ENCODE measurements at regions not wholly inside any gene's neighbourhood (a gene's known extent, or its start where the extent isn't known, plus 50 kb on each side); places are given as distances from the start of the nearest gene placed in this dataset.

GRCh38 chr4:166585491-166585890 is 648.8 kb downstream of the SPOCK3 start:
- Mint-ChIP-seq H3K4me3 (no peak overlapping the region), H3K27me3 (no peaks in the 10 kb centered on the region), H3K27ac (no peak overlapping the region), H3K9me3 (ENCODE audit: insufficient read depth) (no peaks in the 10 kb centered on the region), H3K4me1 (no peaks in the 10 kb centered on the region)
- 86% methylated on average over 1 of the region's 3 CpGs for WGBS (ENCODE audit: insufficient coverage)
- intact Hi-C loops (cut with micrococcal nuclease) = no loop called here
- Histone ChIP-seq H3K27ac (ENCODE audit: low read length in 2 of 2) (no peak overlapping the region), H3K9me3 (ENCODE audit: control extremely low read depth in 1 of 3, control insufficient read depth in 2 of 3, insufficient read depth in 1 of 3, low read length in 2 of 3) (no peaks in the 10 kb centered on the region), H3K4me3 (ENCODE audit: control extremely low read depth in 1 of 5, extremely low read depth in 1 of 5, insufficient read depth in 1 of 5, low read depth in 2 of 5, low read length in 4 of 5) (no peak overlapping the region), H3K4me2 (replicated peaks; ENCODE audit: low read depth, low read length, poor library complexity, severe bottlenecking) (no peak overlapping the region), H3K36me3 (replicated peaks in 1 of 2; ENCODE audit: control extremely low read depth in 1 of 2, control insufficient read depth in 1 of 2, extremely low read depth in 1 of 2, insufficient read depth in 2 of 2, low read length in 1 of 2) (no peaks in the 10 kb centered on the region), H4K20me1 (ENCODE audit: control insufficient read depth, insufficient read depth, low read length, poor library complexity, severe bottlenecking) (no peaks in the 10 kb centered on the region), H2AFZ (ENCODE audit: insufficient read depth, low read depth, low read length, poor library complexity, severe bottlenecking) (no peak overlapping the region), H3K79me2 (ENCODE audit: control insufficient read depth, insufficient read depth, low read length) (no peaks in the 10 kb centered on the region), H3K4me1 (ENCODE audit: control insufficient read depth in 2 of 2, insufficient read depth in 2 of 2, low read length in 2 of 2) (no peaks in the 10 kb centered on the region), H3K9ac (ENCODE audit: low read length) (no peak overlapping the region), H3K27me3 (replicated peaks in 1 of 4; ENCODE audit: control extremely low read depth in 1 of 4, control insufficient read depth in 3 of 4, insufficient read depth in 4 of 4, low read length in 3 of 4) (no peaks in the 10 kb centered on the region)
- CTCF ChIA-PET = no interaction called here
- no peak for TF ChIP-seq EZH2 (IDR thresholded peaks at IDR 0.05; ENCODE audit: borderline replicate concordance, insufficient read depth, low read depth, low read length, poor library complexity, severe bottlenecking)
- TF ChIP-seq, protein P1, sequence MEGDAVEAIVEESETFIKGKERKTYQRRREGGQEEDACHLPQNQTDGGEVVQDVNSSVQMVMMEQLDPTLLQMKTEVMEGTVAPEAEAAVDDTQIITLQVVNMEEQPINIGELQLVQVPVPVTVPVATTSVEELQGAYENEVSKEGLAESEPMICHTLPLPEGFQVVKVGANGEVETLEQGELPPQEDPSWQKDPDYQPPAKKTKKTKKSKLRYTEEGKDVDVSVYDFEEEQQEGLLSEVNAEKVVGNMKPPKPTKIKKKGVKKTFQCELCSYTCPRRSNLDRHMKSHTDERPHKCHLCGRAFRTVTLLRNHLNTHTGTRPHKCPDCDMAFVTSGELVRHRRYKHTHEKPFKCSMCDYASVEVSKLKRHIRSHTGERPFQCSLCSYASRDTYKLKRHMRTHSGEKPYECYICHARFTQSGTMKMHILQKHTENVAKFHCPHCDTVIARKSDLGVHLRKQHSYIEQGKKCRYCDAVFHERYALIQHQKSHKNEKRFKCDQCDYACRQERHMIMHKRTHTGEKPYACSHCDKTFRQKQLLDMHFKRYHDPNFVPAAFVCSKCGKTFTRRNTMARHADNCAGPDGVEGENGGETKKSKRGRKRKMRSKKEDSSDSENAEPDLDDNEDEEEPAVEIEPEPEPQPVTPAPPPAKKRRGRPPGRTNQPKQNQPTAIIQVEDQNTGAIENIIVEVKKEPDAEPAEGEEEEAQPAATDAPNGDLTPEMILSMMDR (IDR thresholded peaks at IDR 0.05) = no peak
- ATAC-seq (ENCODE audit: low read depth) = no peak
- POLR2A ChIA-PET = no interaction called here
- no peak for DNase-seq

- no peaks in the 10 kb centered on the region for H3K79me2 ChIP-seq (ENCODE audit: control insufficient read depth, insufficient read depth, low read length)
- H2AFZ ChIP-seq (ENCODE audit: insufficient read depth, low read depth, low read length, poor library complexity, severe bottlenecking) = no peak overlapping the region
- WGBS (ENCODE audit: insufficient coverage) = no CpG with 5 or more reads among the region's 1 CpG
- no peak overlapping the region for H3K27ac ChIP-seq (ENCODE audit: low read length in 2 of 2)
- no peak overlapping the region for H3K4me3 Mint-ChIP-seq
- no peak for TF ChIP-seq EZH2 (IDR thresholded peaks at IDR 0.05; ENCODE audit: borderline replicate concordance, insufficient read depth, low read depth, low read length, poor library complexity, severe bottlenecking)
- TF ChIP-seq, protein P1 (IDR thresholded peaks at IDR 0.05) = no peak
- H3K4me1 ChIP-seq (ENCODE audit: control insufficient read depth in 2 of 2, insufficient read depth in 2 of 2, low read length in 2 of 2) = no peaks in the 10 kb centered on the region
- ChIA-PET POLR2A (no interaction called here), CTCF (no interaction called here)
- DNase-seq (no peak), ATAC-seq (ENCODE audit: low read depth) (no peak)
- no peaks in the 10 kb centered on the region for H3K27me3 ChIP-seq (replicated peaks in 1 of 4; ENCODE audit: control extremely low read depth in 1 of 4, control insufficient read depth in 3 of 4, insufficient read depth in 4 of 4, low read length in 3 of 4)
- H3K9me3 ChIP-seq (ENCODE audit: control extremely low read depth in 1 of 3, control insufficient read depth in 2 of 3, insufficient read depth in 1 of 3, low read length in 2 of 3) = no peaks in the 10 kb centered on the region
- H3K27me3 Mint-ChIP-seq = no peaks in the 10 kb centered on the region
- intact Hi-C loops (cut with micrococcal nuclease) = no loop called here
- H4K20me1 ChIP-seq (ENCODE audit: control insufficient read depth, insufficient read depth, low read length, poor library complexity, severe bottlenecking) = no peaks in the 10 kb centered on the region
- H3K9ac ChIP-seq (ENCODE audit: low read length) = no peak overlapping the region
- no peak overlapping the region for H3K4me3 ChIP-seq (ENCODE audit: control extremely low read depth in 1 of 5, extremely low read depth in 1 of 5, insufficient read depth in 1 of 5, low read depth in 2 of 5, low read length in 4 of 5)
- H3K9me3 Mint-ChIP-seq (ENCODE audit: insufficient read depth) = no peaks in the 10 kb centered on the region
- H3K4me1 Mint-ChIP-seq = no peaks in the 10 kb centered on the region
- no peaks in the 10 kb centered on the region for H3K36me3 ChIP-seq (replicated peaks in 1 of 2; ENCODE audit: control extremely low read depth in 1 of 2, control insufficient read depth in 1 of 2, extremely low read depth in 1 of 2, insufficient read depth in 2 of 2, low read length in 1 of 2)
- no peak overlapping the region for H3K27ac Mint-ChIP-seq
- no peak overlapping the region for H3K4me2 ChIP-seq (replicated peaks; ENCODE audit: low read depth, low read length, poor library complexity, severe bottlenecking)
These were observed 639.9 kb downstream of the SPOCK3 start for GRCh38 chr4:166594326-166594946.
